DND-41 (cell line): ENCODE measurements at regions not wholly inside any gene's neighbourhood (a gene's known extent, or its start where the extent isn't known, plus 50 kb on each side); places are given as distances from the start of the nearest gene placed in this dataset.

ENCODE experiments used
- EZH2 ChIP-seq: IDR thresholded peaks from 3 replicates; pipeline ENCODE4 v1.6.1; 2012; ENCODE audit warnings: borderline replicate concordance, low read depth, mild to moderate bottlenecking, moderate library complexity, low read length, inconsistent platforms; ENCODE audit not compliant: severe bottlenecking
- TF ChIP-seq, protein P1 (sequence below): IDR thresholded peaks from 2 replicates; pipeline ENCODE4 v1.5.1; 2012; ENCODE audit warnings: borderline replicate concordance, low read length, moderate library complexity, mild to moderate bottlenecking; ENCODE audit not compliant: poor library complexity, severe bottlenecking; ENCODE audit errors: extremely low read depth

DNA sequence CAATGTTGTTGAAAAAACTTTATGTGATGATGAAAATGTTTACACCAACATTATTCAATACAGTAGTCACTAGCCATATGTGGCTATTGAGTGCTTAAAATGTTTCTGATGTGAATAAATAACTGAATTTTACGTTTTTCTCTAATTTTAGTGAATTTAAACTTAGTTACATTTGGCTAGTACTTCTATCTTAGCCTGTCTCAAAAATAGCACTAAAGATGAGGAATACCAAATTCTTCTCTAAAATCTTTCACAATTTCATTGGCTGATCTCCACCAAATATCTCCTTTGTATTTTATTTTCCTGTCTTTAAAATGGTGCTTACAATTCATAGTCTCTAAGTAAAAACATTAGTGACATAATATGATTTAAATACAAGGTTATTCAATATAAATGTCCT is 83.7 kb upstream of the RND3 start:
- TF ChIP-seq, protein P1, sequence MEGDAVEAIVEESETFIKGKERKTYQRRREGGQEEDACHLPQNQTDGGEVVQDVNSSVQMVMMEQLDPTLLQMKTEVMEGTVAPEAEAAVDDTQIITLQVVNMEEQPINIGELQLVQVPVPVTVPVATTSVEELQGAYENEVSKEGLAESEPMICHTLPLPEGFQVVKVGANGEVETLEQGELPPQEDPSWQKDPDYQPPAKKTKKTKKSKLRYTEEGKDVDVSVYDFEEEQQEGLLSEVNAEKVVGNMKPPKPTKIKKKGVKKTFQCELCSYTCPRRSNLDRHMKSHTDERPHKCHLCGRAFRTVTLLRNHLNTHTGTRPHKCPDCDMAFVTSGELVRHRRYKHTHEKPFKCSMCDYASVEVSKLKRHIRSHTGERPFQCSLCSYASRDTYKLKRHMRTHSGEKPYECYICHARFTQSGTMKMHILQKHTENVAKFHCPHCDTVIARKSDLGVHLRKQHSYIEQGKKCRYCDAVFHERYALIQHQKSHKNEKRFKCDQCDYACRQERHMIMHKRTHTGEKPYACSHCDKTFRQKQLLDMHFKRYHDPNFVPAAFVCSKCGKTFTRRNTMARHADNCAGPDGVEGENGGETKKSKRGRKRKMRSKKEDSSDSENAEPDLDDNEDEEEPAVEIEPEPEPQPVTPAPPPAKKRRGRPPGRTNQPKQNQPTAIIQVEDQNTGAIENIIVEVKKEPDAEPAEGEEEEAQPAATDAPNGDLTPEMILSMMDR, result no peak
- no peak for TF ChIP-seq EZH2
